Upper lobe of left lung (tissue), 4 donors: ENCODE measurements at regions not wholly inside any gene's neighbourhood (a gene's known extent, or its start where the extent isn't known, plus 50 kb on each side); places are given as distances from the start of the nearest gene placed in this dataset.

Source experiments
- POLR2A ChIP-seq, 4 donors: fragments of 450-650 bp; IDR thresholded peaks; one replicate each; pipeline ENCODE4 v1.5.1; 2016 to 2017; ENCODE audit warnings: antibody characterized with exemption in 4 of 4, mild to moderate bottlenecking in 2 of 4
- POLR2AphosphoS5 ChIP-seq, 2 donors: sonication (generic); formaldehyde crosslinking; IDR thresholded peaks; one replicate each; pipeline ENCODE4 v1.5.1; 2017; ENCODE audit warnings: antibody characterized with exemption in 2 of 2
- TF ChIP-seq, protein P1 (sequence below), 6 experiments: fragments of 450-650 bp in 4 of 6; fragments of 200-600 bp in 2 of 6; sonication (generic) in 2 of 6; IDR thresholded peaks; one replicate each; pipeline ENCODE4 v1.5.1; 2016 to 2019; ENCODE audit warnings: antibody characterized with exemption in 6 of 6

DNA sequence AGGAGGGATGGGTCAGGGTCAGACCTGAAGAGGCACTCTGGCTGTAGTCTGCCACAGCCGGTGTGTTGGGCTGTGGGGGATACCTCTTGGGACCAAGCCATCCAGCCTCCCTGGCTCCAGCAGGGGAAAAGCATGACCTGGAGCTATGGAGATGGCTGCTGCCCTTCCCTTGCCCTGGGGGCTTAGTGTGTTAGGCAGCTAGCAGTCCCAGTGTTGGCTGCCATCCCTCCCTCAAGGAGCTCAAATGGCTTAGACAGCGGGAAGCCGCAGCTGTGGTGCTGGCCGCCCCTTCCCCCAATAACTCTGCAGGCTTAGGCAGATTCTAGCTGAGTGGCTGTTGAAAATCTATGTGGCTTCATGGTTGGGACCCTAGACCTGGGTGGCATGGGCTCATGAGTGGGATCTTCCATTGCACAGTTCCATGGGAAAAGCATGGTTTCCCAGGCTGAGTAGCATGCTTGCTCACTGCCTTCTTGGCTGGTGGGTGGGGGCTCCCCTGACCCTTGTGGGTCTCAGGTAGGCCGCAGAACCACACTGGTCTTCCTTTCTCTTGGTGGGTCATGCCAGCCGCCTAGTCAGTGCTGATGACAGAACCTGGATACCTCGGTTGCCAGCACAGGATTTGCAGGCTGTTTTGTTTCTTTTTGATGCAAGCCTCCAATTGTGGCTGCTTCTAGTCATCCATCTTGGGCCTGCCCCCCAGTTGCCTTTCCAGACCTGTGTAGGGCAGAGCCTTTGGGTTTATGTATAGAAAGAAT, 69.0 kb upstream of the AHI1 start:
- TF ChIP-seq POLR2AphosphoS5 (IDR thresholded peaks at IDR 0.05) (no peak), POLR2A (IDR thresholded peaks at IDR 0.05) (no peak)
- TF ChIP-seq, protein P1, sequence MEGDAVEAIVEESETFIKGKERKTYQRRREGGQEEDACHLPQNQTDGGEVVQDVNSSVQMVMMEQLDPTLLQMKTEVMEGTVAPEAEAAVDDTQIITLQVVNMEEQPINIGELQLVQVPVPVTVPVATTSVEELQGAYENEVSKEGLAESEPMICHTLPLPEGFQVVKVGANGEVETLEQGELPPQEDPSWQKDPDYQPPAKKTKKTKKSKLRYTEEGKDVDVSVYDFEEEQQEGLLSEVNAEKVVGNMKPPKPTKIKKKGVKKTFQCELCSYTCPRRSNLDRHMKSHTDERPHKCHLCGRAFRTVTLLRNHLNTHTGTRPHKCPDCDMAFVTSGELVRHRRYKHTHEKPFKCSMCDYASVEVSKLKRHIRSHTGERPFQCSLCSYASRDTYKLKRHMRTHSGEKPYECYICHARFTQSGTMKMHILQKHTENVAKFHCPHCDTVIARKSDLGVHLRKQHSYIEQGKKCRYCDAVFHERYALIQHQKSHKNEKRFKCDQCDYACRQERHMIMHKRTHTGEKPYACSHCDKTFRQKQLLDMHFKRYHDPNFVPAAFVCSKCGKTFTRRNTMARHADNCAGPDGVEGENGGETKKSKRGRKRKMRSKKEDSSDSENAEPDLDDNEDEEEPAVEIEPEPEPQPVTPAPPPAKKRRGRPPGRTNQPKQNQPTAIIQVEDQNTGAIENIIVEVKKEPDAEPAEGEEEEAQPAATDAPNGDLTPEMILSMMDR (IDR thresholded peaks at IDR 0.05) = no peak
